ENCODE measurements at regions not wholly inside any gene's neighbourhood (a gene's known extent, or its start where the extent isn't known, plus 50 kb on each side); places are given as distances from the start of the nearest gene placed in this dataset.
"Not testable (repeated sequence)": the region's sequence is repeated elsewhere in the genome, so short reads cannot be mapped to it uniquely, and the experiment has no call there.

- FAIRE-seq, result not testable (repeated sequence)
Measured at GRCh38 chr6:20346948-20347347, 54.7 kb upstream of the E2F3 start.

- FAIRE-seq, result no peak
Measured at GRCh38 chr6:20348041-20348440, 53.6 kb upstream of the E2F3 start.

GRCh38 chr6:20349225-20349624 is 52.5 kb upstream of the E2F3 start:
- FAIRE-seq, result no peak

- FAIRE-seq, result no peak
Measured at GRCh38 chr6:20350215-20350614, 51.5 kb upstream of the E2F3 start.

GRCh38 chr6:20351534-20351933 is 50.1 kb upstream of the E2F3 start:
- no peak for FAIRE-seq
